Stimulated activated naive B cell treated with anti-CD40 and anti-IgM and Interleukin-4, amounts not matched to agents 10 μg/mL and 1 μg/mL and 100 μg/mL, for 72 hours (primary cell): ENCODE measurements at regions not wholly inside any gene's neighbourhood (a gene's known extent, or its start where the extent isn't known, plus 50 kb on each side); places are given as distances from the start of the nearest gene placed in this dataset.
"Not testable (repeated sequence)": the region's sequence is repeated elsewhere in the genome, so short reads cannot be mapped to it uniquely, and the experiment has no call there.

Experiments used
- ATAC-seq, 2 donors: fragments of 150-1000 bp; cut with Tn5 transposase; replicated peaks; 2 replicates each; pipeline ENCODE4 v1.10.0; 2021; ENCODE audit warnings: moderate library complexity in 1 of 2
- DNase-seq: peaks from one replicate; pipeline ENCODE4 v3.0.0; 2021
- H3K27ac Mint-ChIP-seq: one replicate; pipeline ENCODE4 v1.8.0; 2022; ENCODE audit warnings: mild to moderate bottlenecking, mixed read lengths
- H3K27me3 Mint-ChIP-seq, 2 donors: one replicate each; pipeline ENCODE4 v1.8.0; 2022; ENCODE audit warnings: mixed read lengths in 2 of 2
- H3K36me3 Mint-ChIP-seq, 2 donors: one replicate each; pipeline ENCODE4 v1.8.0; 2022; ENCODE audit warnings: mixed read lengths in 2 of 2, mild to moderate bottlenecking in 1 of 2
- H3K4me1 Mint-ChIP-seq, 2 donors: one replicate each; pipeline ENCODE4 v1.8.0; 2022; ENCODE audit warnings: mixed read lengths in 2 of 2, mild to moderate bottlenecking in 1 of 2
- H3K4me3 Mint-ChIP-seq, 2 donors: one replicate each; pipeline ENCODE4 v1.8.0; 2022; ENCODE audit warnings: mild to moderate bottlenecking in 2 of 2, mixed read lengths in 2 of 2, moderate library complexity in 1 of 2
- H3K9me3 Mint-ChIP-seq, 2 donors: one replicate each; pipeline ENCODE4 v1.8.0; 2022; ENCODE audit warnings: mixed read lengths in 2 of 2, mild to moderate bottlenecking in 1 of 2

- not testable (repeated sequence) for H3K36me3 Mint-ChIP-seq, H3K27me3 Mint-ChIP-seq, H3K27ac Mint-ChIP-seq, ATAC-seq, DNase-seq, H3K4me1 Mint-ChIP-seq, H3K4me3 Mint-ChIP-seq, H3K9me3 Mint-ChIP-seq
Observed at GRCh38 chr10:9407201-9407600, 1352.7 kb downstream of the GATA3 start.

DNA sequence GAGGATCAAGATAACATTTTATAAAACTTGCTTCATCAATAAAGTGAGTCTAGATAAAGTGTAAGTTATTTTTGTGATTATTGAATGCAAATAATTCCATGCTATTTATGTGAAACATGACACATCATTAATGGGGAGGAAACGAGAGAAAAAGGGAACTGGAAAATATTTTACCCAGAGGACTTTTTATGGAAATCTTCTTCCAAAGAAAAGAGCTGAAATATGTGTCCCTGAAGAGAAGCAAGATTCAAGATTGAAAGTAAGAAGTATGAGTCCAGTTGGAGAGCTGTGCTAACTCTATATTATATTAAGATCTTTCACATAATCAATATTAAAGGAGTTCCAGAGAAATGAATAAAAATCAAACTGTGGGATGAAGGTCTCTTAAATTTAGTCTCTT lies 1361.8 kb downstream of the GATA3 start:
- no peak for ATAC-seq
- Mint-ChIP-seq H3K4me3 (no peak overlapping the region), H3K36me3 (no peaks in the 10 kb centered on the region), H3K27ac (no peak overlapping the region), H3K4me1 (no peaks in the 10 kb centered on the region), H3K9me3 (no peaks in the 10 kb centered on the region), H3K27me3 (no peaks in the 10 kb centered on the region)
- no peak for DNase-seq

GRCh38 chr10:9419757-9420156 lies 1365.3 kb downstream of the GATA3 start:
- Mint-ChIP-seq H3K27me3 (no peaks in the 10 kb centered on the region), H3K36me3 (no peaks in the 10 kb centered on the region), H3K27ac (no peak overlapping the region), H3K4me1 (no peaks in the 10 kb centered on the region), H3K9me3 (no peaks in the 10 kb centered on the region), H3K4me3 (no peak overlapping the region)
- ATAC-seq (no peak), DNase-seq (no peak)

GRCh38 chr10:9427209-9427608 lies 1372.7 kb downstream of the GATA3 start:
- ATAC-seq: no peak
- H3K27me3 Mint-ChIP-seq: no peaks in the 10 kb centered on the region
- DNase-seq: no peak

DNA sequence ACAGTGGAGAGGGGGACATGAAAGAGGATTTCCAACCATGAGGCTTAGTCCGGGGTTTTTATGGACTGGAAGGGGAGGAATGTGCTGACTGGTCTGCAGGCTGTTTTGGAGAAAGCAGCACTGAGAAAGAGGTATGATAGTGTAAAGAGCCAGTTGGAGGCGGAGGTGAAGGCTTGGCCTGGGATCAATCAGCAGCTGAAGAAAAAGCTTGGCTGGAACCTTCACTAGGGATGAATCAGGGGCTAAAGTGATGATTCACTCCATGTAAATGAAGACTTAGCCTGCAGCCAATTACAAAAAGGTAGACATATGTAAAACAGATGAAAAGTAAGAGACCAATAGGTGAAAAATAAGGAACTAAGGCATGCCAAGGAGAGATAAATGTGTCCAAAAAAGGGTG lies 1382.6 kb downstream of the GATA3 start:
- Mint-ChIP-seq H3K9me3 (peaks cover 0 to 6% of the 10 kb centered on the region in 2 donors), H3K27ac (no peak overlapping the region), H3K36me3 (no peaks in the 10 kb centered on the region), H3K4me3 (no peak overlapping the region), H3K27me3 (no peaks in the 10 kb centered on the region), H3K4me1 (no peaks in the 10 kb centered on the region)
- DNase-seq (no peak), ATAC-seq (no peak)

More at GRCh38 chr10:9427209-9427608, 1372.7 kb downstream of the GATA3 start:
- Mint-ChIP-seq H3K9me3 (peaks cover 6 to 9% of the 10 kb centered on the region in 2 donors), H3K4me1 (no peaks in the 10 kb centered on the region), H3K36me3 (no peaks in the 10 kb centered on the region), H3K27ac (no peak overlapping the region), H3K4me3 (no peak overlapping the region)

GRCh38 chr10:9443758-9444157 lies 1389.3 kb downstream of the GATA3 start:
- Mint-ChIP-seq H3K36me3 (no peaks in the 10 kb centered on the region), H3K9me3 (peaks cover 2 to 4% of the 10 kb centered on the region in 2 donors), H3K27me3 (no peaks in the 10 kb centered on the region), H3K4me3 (no peak overlapping the region), H3K27ac (no peak overlapping the region), H3K4me1 (no peaks in the 10 kb centered on the region)
- no peak for DNase-seq
- no peak for ATAC-seq

- H3K27me3 Mint-ChIP-seq: no peaks in the 10 kb centered on the region
- no peaks in the 10 kb centered on the region for H3K36me3 Mint-ChIP-seq
- DNase-seq (no peak), ATAC-seq (no peak)
- H3K4me1 Mint-ChIP-seq: no peaks in the 10 kb centered on the region
- H3K4me3 Mint-ChIP-seq: no peak overlapping the region
- H3K9me3 Mint-ChIP-seq: peaks cover 8 to 13% of the 10 kb centered on the region in 2 donors
- no peak overlapping the region for H3K27ac Mint-ChIP-seq
Observed at GRCh38 chr10:9449530-9449929, 1395.0 kb downstream of the GATA3 start.

DNA sequence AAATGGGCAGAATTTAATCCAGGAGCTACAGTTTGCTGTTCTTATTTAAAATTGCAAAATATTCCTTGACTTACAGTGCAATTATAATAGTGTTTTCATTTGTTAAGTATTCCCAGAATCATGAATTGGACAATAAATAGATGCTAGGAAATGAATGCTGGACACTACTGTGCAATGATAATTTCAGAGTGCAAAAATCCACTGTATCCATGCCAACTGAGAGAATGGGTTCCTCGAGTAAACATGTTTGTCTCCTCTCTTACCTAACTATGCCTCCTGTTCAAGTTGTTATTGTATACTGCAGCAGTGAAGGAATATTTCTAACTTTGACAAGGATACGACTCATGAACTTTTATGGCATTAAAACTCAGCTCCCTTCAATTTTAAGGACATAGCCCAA lies 1396.3 kb downstream of the GATA3 start:
- Mint-ChIP-seq H3K4me1 (no peaks in the 10 kb centered on the region), H3K9me3 (peaks cover 8 to 13% of the 10 kb centered on the region in 2 donors), H3K4me3 (no peak overlapping the region), H3K27me3 (no peaks in the 10 kb centered on the region), H3K27ac (no peak overlapping the region), H3K36me3 (no peaks in the 10 kb centered on the region)
- ATAC-seq (no peak), DNase-seq (no peak)

DNA sequence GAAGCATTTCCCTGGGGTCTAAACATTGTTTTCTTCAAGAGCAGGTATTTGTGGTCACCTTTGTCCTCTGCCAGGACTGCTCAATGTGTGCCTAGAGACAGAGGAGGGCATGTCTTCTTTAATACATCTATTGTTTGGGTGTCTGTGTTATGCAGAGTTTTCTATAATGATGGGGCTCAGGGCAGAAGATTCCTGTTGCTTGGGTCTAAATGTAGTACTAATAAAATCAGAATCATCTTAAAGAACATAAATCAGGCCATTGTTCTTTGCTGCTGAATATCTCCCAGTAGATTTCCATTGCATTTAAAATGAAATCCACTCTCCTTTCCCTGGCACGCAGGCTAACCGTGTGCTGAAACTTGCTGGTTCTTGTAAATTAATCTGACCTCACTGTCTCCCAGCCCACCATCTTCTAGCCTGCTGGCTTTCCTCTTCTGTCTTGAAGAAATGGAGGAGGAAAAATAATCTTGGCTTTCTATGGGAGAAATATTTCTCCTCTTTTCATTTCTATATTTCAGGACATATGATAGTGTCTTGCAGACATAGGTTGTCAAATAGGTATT lies 1396.8 kb downstream of the GATA3 start:
- H3K36me3 Mint-ChIP-seq: no peaks in the 10 kb centered on the region
- peaks cover 8 to 13% of the 10 kb centered on the region in 2 donors for H3K9me3 Mint-ChIP-seq
- H3K27ac Mint-ChIP-seq: no peak overlapping the region
- ATAC-seq (no peak), DNase-seq (no peak)
- H3K27me3 Mint-ChIP-seq: no peaks in the 10 kb centered on the region
- no peak overlapping the region for H3K4me3 Mint-ChIP-seq
- no peaks in the 10 kb centered on the region for H3K4me1 Mint-ChIP-seq

DNA sequence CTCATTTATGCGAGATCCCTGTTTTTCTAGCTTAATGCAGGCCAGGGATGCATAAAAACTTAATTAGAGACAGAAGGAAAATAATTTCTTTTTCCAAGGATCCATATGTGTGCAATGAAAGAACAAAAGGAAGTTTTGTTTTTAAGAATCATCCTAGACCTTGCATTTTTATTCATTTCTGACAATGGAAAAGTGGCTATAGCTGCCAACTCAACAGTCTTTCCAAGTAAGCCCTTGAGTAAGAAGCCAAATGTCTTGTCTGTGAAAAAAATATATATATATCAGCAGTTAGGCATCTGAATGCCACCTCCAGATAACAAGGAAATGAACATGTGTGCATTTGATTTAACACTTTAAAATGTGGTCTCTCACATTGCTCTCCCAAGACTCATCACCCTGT lies 1397.6 kb downstream of the GATA3 start:
- Mint-ChIP-seq H3K36me3 (no peaks in the 10 kb centered on the region), H3K4me1 (no peaks in the 10 kb centered on the region), H3K27me3 (no peaks in the 10 kb centered on the region), H3K27ac (no peak overlapping the region), H3K4me3 (no peak overlapping the region), H3K9me3 (peaks cover 8 to 13% of the 10 kb centered on the region in 2 donors)
- no peak for ATAC-seq
- no peak for DNase-seq

- not testable (repeated sequence) for H3K36me3 Mint-ChIP-seq, H3K4me1 Mint-ChIP-seq, H3K27ac Mint-ChIP-seq, H3K9me3 Mint-ChIP-seq, ATAC-seq, H3K27me3 Mint-ChIP-seq, DNase-seq, H3K4me3 Mint-ChIP-seq
Observed at GRCh38 chr10:9453871-9454270, 1399.4 kb downstream of the GATA3 start.

DNA sequence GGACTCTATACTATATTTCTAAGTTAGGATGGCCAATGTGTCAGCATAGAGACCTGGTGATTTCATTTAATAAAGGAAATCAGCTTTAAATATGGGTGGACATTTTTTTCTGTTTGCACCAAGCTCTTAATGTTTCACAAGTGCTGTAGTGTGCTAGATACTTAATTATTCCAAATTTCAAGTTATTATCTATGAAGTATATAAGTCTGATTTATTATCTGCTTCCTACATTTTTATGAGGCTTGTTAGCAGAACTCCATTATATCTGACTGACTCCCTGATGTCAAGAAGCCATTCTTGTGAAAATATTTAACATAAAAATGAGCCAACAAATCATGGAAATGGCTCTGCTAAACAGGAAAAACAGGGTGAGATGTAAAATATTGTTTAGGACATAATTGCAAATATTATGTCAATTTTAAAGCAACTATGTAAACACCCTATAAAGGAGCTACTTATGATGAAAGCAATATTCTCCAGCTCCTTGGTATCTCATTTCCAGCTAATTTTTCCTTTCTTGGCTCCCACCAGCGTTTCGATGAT lies 1415.2 kb downstream of the GATA3 start:
- H3K36me3 Mint-ChIP-seq: no peaks in the 10 kb centered on the region
- no peaks in the 10 kb centered on the region for H3K27me3 Mint-ChIP-seq
- no peaks in the 10 kb centered on the region for H3K4me1 Mint-ChIP-seq
- no peaks in the 10 kb centered on the region for H3K9me3 Mint-ChIP-seq
- DNase-seq (no peak), ATAC-seq (no peak)
- no peak overlapping the region for H3K27ac Mint-ChIP-seq
- no peak overlapping the region for H3K4me3 Mint-ChIP-seq

- Mint-ChIP-seq H3K4me3 (no peak overlapping the region), H3K27ac (no peak overlapping the region), H3K36me3 (no peaks in the 10 kb centered on the region), H3K27me3 (no peaks in the 10 kb centered on the region), H3K4me1 (no peaks in the 10 kb centered on the region), H3K9me3 (no peaks in the 10 kb centered on the region)
- ATAC-seq (no peak), DNase-seq (no peak)
Observed at GRCh38 chr10:9470581-9470980, 1416.1 kb downstream of the GATA3 start.

DNA sequence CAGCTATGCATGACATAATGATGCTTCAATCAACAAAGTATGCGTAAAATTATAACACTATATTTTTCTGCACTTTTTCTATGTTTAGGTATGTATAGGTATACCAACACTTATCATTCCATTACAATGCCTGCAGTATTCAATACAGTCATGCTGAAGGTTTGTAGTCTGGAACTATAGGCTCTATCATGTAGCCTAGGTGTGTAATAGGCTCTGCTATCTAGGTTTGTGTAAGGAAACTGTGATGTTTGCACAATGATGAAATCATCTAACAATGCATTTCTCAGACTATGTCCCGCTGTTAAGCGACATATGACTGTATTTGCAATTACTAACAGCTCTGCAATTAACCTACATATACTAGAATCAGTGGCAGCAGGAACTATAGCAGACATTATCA lies 1447.5 kb downstream of the GATA3 start:
- Mint-ChIP-seq H3K4me3 (no peak overlapping the region), H3K9me3 (no peaks in the 10 kb centered on the region), H3K36me3 (no peaks in the 10 kb centered on the region), H3K4me1 (no peaks in the 10 kb centered on the region), H3K27ac (no peak overlapping the region), H3K27me3 (no peaks in the 10 kb centered on the region)
- no peak for ATAC-seq
- DNase-seq: no peak

DNA sequence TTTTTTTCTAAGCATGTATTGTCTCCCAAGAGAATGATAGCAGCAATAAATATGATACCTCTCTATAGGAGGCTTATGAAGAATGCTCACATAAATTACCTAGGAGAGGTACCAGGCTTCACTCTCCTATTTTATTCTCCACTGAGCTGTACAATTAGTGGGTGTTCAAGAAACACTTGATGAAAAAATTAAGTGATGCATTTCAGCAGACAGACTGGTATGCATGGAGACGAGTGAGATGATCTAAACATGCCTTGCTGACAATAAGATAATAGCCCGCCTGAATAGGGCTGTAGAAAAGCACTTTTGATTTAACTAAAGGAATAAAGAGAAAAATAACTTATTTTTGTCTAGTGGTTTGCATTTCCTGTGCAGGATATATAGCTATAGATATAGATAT lies 1449.7 kb downstream of the GATA3 start:
- ATAC-seq: no peak
- Mint-ChIP-seq H3K27ac (no peak overlapping the region), H3K4me3 (no peak overlapping the region), H3K36me3 (no peaks in the 10 kb centered on the region), H3K27me3 (no peaks in the 10 kb centered on the region), H3K4me1 (no peaks in the 10 kb centered on the region), H3K9me3 (peaks cover 0 to 4% of the 10 kb centered on the region in 2 donors)
- no peak for DNase-seq

DNA sequence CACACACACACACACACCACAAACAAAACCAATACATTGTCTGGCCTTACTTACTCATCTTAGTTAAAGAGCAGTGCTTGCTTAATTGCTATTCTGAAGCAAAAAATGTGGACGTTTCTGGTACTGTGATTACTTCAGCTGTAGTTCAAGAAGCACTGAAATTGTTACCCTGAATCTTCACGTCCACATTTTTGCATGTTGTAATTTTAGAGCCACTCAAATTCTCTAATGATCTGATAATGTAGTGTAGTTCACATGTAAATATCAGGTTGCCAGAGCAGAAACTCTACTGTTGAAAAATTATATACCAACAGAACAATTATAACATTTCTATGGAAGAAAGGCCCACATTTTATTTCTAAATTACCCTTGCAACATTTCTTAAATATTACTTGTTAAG lies 1451.1 kb downstream of the GATA3 start:
- Mint-ChIP-seq H3K36me3 (no peaks in the 10 kb centered on the region), H3K4me3 (no peak overlapping the region)

More for the DNA sequence above, 1451.1 kb downstream of the GATA3 start:
- ATAC-seq: no peak
- Mint-ChIP-seq H3K27ac (no peak overlapping the region), H3K4me1 (no peaks in the 10 kb centered on the region), H3K27me3 (no peaks in the 10 kb centered on the region), H3K9me3 (peaks cover 0 to 4% of the 10 kb centered on the region in 2 donors)
- no peak for DNase-seq
